COLO668 (cell line): ENCODE measurements at regions not wholly inside any gene's neighbourhood (a gene's known extent, or its start where the extent isn't known, plus 50 kb on each side); places are given as distances from the start of the nearest gene placed in this dataset.
"Not testable (repeated sequence)": the region's sequence is repeated elsewhere in the genome, so short reads cannot be mapped to it uniquely, and the experiment has no call there.

Experiments
- DNase-seq: peaks from one replicate; lab custom pipeline; 2025; ENCODE audit not compliant: unreplicated experiment; lab: John Stamatoyannopoulos, UW

DNA sequence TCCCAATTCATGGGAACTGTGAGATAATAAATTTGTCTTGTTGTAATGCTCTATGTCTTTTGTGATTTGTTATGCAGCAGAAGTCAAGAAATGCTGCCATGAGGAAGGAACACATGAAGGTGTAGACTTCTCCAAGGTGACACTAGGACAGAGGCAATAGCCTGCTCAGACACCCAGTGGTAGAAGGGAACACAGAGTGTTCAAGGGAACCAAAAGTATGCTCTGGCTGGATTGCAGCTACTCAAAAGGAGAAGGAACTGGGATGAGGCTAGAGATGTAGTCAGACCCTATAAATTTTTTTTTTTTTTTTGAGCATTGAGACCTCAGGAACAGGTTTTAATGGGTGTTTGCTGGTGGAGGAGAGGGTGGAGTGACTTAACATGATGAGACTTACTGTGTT, 232.5 kb downstream of the PARP8 start:
- DNase-seq = no peak

DNA sequence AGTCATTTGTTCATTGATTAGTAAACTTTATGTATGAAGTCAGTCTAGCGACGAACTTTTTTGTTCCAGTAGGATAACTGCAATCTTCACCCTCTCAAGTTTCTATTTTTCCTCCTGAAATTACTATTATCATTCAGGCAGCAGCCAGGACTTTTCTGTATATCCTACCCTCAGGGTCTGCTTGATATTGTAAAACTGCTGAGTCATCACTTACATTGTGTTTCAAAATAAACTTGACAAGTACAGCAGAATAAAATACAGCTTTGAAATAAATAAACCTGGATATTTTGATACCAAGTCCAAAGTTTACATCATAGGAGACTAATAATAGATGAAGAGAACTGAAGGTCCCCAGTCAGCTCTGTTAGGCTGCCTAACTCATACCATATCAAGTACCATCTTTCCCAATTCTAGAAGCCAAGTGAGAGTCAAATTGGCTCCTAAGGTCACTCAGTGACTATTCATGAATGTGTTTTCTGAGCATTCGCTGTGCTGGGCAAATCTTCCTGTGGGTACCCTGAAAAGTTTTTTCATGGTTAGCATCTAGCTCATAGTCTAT, 234.6 kb downstream of the PARP8 start:
- DNase-seq = no peak

DNA sequence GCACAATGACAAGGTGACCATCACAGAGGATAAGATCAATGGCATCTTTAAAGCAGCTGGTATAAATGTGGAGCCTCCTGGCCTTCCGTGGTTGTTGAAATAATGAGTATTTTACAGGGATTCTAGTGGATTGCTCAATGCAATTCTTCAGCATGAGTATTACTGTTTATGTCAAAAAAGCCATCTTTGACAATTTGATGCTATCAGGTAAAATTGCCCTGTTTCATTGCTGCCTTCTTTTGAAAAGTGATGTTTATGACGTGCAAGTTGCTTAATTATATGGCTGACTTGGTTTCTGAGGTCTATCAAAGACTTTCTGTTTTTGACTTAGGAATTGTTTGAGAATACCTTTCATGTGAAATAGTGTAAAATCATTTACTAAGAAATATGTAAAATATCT, 237.2 kb downstream of the PARP8 start:
- DNase-seq = no peak

DNA sequence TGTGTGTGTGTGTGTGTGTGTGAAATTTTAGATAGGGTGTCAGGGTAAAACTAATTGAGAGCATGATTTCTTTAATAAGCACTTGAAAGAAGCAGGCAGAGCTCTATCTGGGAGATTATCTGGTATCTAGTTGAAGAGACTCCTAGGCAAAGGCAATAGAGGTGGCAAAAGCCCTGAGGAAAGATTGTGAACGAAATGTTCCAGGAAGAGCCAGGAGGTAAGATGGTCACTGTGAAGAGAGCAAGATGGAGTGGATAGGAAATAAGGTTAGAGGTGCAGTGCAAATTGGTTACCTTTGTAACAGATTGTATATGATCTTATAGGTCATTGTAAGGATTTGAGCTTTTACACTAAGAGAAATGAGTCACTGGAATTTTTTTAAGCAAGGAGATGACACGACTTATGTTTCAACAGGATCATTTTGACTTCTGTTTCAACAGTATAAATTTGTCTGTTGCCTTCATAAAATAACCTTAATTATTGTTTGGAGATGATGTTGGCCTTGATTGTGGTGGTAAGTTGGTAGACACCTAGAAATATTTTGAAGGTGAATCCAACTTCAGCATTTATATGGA, 239.6 kb downstream of the PARP8 start:
- DNase-seq = no peak

DNA sequence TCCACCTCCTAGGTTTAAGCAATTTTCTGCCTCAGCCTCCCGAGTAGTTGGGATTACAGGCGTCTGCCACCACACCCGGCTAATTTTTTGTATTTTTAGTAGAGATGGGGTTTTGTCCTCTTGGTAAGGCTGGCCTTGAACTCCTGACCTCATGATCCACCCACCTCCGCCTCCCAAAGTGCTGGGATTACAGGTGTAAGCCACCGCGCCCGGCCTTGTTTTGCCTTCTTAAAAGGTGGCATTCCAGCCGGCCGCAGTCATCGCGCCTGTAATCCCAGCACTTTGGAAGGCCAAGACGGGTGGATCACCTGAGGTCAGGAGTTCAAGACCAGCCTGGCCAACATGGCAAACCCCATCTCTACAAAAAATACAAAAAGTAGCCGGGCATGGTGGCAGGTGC, 253.7 kb downstream of the PARP8 start:
- DNase-seq = not testable (repeated sequence)

DNA sequence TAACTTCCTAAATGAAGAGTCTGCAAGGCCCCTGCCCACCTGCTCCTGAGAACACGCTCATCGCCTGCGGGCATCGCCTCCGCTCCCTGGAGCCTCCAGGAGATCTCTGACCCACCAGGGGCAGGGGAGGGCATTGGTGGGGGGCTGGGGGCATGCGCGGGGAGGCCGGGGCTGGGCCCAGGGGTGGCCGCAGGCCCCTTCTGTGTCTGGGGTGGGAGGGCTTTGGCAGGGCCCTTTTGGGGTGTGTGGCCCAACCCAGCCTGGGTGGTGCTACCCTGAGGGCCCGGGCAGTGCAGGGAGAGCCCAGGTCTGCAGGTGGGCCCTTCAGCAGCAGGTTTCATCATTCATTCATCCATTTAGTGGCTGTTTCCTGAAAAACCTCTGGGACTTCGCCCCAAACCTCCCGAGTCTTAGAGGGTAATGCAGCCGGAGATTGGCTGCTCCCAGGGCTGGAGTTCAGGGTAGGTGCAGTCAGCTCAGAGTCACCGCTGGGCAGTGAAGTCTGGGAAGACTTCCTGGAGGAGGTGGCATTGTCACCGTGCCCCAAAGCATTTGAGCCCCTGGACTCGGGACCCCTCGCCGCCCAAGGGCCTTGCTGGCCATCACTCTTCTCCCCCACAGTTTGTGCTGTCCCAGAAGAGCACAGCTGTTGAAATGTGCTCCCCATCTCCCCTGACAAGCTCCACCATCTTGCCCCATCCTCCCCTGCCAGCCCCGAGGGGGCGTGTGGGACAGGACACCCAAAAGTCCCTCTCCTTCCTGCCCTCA, 255.1 kb downstream of the PARP8 start:
- DNase-seq = no peak

DNA sequence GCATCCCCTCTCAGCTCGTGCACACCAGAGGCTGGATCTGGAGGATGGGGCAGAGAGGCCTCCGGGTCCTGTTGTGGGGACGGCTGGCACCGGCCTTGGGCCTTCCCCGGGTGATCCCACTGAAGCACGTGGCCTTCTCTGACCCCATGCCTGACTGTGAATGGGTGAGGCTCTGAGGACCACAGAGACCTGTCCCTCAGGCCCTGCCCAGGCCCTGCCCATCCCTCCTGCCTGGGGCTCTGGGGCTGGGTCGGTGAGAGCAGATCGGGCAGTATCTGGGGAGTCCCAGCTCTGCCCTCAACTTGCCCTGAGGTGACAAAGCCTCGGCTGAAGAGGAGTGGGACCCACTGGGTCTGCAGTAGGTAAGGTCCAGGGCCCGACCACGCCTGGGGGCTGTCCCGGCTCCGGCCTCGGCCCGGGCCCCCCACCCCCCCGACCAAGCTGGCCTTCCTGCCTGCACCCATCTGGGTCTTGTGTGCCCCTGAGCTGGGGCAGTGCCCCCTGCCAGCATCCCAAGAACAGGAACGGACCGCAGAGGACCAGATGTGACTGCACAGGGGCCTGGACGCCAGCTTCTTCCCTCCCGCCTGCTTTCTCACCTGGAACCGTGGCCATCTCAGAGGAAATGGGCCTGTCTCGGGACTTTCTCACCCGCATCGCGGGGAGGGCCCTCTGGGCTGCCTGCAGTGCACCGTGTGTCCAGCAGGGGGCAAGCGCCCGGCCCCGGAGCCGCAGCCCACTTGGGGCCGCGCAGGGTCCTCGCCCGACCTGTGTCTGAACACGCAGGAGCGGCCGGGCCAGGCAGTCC, 255.9 kb downstream of the PARP8 start:
- not testable (repeated sequence) for DNase-seq

DNA sequence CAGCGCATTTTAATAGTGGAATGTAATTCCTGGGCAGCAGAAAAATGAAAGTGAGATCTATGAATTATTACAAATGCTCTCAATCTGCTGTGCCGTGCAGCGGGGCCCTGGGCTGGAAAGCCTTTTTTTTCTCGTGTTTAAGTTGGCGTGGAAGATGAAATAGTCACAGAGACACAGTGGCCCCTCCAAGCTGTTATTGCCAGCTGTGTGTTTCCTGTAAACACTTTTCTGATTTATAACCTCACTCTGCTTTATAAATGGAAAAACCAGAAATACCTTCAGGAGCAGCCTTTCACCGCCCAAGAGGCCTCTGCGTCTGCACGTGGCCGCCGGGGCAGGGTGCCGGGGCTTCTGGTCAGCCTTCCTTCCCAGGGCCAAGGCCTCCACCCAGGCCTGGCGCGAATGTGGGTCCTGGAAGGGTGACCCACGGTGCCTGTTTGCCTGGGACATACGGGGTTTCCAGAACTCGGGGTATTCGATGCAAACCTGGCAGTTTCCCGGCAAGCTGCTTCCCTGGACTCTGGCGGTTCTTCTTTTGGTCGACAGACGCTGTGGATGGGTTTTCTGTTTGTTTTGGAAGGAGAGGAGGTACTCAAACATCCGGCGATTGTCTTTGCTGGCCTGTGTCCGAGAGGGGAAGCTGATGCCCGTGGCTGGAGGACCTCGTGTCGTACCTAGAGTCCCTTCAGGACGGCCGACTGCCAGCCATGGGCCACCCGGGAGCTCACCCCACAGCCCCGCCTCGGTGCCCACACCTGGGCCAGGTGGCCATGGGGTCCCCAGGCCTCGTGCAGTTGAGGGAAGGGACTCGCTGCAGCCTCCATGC, 256.7 kb downstream of the PARP8 start:
- DNase-seq = peak; percentile 13

DNA sequence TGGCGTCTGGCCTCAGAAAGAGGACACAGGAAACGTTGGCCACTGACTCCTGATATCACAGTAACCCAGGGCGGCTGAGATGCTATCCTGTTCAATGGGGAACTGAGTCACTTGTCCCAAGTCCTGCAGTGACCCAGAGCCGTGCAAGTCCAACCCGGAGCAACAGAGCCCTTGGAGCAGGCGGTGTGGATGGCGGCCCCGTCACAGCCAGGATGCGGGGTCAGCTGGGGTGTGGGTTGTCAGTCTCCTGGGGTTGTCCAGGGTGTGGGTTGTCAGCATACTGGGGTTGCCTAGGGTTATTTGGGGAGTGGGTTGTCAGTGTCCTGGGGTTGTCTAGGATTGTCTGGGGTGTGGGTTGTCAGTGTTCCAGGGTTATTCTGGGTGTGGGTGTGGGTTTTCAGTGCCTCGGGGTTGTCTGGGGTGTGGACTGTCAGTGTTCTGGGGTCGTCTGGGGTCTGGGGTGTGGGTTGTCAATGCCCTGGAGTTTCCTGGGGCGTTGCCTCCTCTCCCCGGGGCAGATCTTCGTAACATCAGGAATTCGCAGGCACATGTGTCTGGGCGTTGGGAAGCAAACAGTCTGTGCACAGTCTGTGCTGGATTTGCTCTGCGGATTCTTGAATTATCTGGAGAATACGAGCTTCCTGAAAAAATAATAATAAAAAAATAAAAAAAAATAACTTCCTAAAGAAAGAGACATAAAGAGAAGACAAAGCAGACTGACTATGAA, 257.5 kb downstream of the PARP8 start:
- no peak for DNase-seq

DNA sequence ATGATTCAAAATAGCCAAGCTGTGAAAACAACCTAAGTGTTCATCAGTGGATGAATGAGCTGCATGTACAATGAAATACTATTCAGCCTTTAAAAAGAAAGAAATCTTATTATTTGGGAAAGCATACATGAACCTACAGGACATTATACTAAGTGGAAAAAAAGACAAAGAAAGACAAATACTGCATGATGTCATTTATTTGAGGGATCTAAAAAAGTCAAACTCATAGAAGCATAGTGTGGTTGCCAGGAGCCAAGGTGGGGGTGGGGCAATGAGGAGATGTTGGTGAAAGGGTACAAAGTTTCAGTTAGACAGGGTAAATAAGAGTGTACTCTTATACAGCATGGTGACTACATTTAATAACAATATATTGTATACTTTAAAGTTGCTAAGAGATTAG, 261.5 kb downstream of the PARP8 start:
- no peak for DNase-seq

DNA sequence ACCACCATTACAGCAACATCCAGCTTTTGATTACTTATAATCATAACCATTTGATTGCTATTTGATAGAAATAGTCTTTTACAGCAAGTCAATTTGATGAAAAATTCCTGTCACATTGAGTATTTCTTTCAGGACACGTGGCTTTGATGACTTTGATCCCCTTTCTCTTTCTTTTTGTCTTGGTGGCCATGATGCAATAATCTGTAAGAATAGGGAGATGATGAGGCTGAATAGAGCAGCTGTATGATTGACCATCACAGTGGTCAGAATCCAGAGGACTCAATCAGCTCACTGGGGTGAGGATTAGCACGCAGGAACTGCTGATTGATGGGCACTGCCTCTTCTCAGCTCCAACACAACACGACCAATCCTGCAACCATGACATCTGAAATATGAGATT, 262.7 kb downstream of the PARP8 start:
- DNase-seq = no peak

DNA sequence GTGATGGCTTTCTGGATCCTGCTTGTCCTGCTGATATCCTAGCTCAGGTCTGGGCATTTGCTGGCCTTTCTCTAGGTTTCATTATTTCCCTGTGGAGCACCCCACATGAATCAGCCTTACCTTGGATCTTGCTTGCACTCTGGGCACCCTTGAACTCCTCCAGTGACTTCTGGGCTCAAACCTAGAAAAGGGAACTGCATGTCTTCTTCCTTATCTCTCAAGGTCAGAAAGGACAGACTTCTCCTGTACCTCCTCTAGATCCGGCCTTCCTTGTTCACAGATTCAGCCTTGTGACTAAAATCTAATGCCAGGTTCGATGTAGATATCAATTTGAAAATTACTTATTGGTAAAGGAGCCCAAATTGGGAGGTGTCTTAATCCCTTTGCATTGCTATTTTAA, 267.9 kb downstream of the PARP8 start:
- no peak for DNase-seq

DNA sequence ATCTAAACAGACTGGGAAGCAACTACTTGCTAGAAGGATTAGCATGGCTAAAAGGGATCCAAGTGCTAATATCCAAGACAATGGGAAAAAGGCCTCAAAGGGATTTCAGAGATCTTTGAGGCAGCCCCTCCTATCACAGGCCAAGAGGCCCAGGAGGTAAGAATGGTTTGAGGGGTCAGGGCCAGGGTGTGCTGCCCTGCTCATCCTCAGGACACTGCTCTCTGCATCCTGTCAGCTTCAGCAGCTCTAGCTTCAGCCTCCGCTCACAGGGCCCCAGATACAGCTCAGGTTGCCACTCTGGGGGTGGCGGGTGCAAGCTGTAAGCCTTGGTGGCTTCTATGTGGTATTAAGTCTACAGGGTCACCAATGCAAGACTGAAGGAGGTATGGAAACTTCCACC, 278.7 kb downstream of the PARP8 start:
- no peak for DNase-seq

DNA sequence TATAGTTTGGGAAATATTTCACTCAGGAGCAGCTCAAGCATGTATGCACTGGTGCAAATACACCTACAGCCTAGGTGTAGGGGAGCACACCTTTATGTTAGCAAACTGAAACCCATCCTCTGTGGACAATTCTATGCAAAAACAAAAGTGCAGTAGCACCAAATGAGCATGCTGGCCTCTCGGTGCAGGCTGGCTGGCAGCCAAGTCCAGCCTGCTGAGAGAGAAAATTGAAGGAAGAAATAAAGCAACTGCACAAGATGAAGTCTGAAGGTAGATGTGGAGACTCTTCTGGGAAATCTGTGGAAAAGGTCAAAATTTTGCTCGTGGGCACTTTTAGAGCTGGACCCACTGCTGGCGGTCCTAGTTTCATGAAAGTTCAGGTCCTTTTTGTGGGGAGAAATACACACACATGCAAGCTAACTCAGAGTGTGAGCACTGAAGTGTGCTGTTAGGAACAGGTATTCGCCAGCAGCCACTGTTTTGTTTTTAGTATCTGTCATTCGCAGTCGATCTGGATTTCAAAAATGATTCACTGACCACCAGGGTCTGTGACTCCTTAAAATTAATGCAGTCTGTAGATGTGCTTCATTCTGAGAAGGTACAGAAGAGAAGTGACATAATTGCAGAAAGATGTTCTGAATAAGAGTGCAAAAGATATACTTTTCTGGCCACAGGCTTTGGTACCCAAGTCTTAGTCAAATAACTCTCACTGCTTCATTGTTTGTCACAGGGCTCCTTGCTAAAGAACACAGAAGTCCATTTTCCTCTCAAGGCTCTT, 281.7 kb downstream of the PARP8 start:
- DNase-seq = peak; percentile 23

DNA sequence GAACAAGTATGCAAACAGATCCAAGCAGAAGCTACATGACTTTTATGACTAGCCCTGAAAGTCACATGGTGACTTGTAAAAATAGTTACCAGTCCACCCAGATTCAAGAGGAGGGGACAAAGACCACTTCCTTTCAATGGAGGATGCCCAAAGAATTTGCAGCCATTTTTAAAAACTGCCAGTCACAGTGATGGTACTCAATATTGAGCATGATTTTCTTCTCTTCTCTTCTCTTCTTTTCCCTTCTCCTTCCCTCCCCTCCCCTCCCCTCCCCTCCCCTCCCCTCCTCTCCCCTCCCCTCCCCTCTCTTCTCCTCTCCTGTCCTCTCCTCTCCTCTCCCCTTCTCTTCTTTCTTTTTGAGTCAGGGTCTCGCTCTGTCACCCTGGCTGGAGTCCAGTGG, 286.9 kb downstream of the PARP8 start:
- no peak for DNase-seq

DNA sequence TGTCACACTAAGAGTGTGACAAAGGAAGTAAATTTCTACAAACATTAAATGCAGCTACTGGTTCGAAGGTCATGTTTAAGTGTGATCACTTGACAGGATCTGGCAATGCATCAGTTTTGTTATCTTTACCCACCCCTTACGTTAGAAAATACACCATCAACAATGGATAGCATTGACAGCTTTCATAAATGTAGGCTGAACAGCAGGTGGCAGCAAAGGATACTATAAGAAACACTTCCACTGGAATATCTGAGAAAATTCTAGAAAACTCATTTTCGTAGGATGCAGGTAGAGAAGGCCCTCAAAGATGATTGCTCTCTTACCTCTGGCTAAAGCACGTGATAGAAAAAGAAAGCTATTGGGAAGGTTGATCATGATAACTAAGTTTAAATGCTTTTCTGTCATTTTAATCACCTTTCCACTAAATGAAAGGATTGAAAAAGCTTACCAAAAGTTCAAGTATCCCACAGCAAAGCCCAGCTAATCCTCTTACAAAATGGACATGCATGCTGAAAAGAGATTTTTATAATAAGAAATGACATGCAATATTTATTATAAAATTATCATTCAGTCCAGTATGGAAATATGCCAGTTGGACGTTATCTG, 292.5 kb downstream of the PARP8 start:
- peak; percentile 26 for DNase-seq

DNA sequence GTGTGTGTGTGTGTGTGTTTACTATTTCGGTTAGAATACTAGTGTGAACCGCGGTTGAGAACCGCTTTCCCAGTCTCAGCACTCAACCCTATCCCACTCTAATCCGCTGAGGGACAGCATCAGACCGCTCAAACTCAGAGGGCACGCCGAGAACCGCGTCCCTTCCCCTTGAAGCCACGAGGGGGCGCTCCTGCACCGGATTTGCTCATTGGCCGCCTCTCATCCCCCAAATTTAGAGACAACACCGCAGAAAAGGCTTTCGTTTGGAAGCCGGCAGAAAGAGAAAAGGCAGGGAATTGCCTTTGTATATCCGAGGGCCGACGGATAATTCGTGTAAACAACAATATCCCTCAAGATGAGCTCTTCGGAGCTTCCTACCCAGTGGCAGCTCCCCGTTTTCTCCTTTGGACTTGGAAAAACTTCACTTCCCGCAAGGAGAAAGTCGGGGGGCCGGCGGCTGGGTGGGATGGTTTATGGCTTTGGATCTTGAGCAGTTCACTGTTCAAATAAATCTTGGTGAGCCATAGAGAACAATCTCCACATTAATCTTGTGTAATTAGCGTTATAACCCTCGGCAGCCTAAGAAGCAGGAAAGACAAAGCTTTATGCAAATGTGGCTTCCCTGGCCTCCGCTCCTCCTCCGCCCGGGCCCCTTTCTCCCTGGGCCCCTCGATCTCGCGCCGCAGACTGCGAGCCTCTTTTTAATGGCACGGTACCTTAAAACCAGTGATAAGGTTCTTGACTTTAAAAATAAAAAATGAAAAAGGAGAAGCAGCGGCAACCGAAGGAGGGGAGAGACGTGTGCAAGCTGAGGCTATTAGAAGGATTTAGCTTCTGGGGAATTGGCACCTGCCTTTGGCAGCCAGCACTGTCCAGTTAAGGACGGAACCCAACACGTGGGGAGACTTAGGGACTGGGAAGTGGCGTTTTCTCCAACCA, 296.8 kb downstream of the PARP8 start:
- DNase-seq = peak; percentile 68
